ENCODE measurements at regions not wholly inside any gene's neighbourhood (a gene's known extent, or its start where the extent isn't known, plus 50 kb on each side); places are given as distances from the start of the nearest gene placed in this dataset.

GRCh38 chr4:131426023-131426758 is 1722.9 kb upstream of the PCDH10 start:
- no peak overlapping the region for H3K27ac ChIP-seq
- H3K36me3 ChIP-seq (ENCODE audit: insufficient read depth, low read length) = no peaks in the 10 kb centered on the region
- no peak for TF ChIP-seq EZH2 (IDR thresholded peaks at IDR 0.05)
- TF ChIP-seq POLR2AphosphoS5 (IDR thresholded peaks at IDR 0.05; ENCODE audit: borderline replicate concordance, low read depth, low read length) = no peak
- no peak for TF ChIP-seq FOXP2 (optimal IDR thresholded peaks at IDR 0.05; ENCODE audit: control extremely low read depth, extremely low read length, insufficient read depth)
- no peak overlapping the region for H3K4me3 ChIP-seq
- H3K9ac ChIP-seq (ENCODE audit: insufficient read length) = no peak overlapping the region
- no peak for DNase-seq (ENCODE audit: low read depth, low spot score)
- no peaks in the 10 kb centered on the region for H3K9me3 ChIP-seq (ENCODE audit: low read depth, low read length)

GRCh38 chr4:131427000-131427399 is 1722.1 kb upstream of the PCDH10 start:
- Histone ChIP-seq H3K4me3 (no peak overlapping the region), H3K9ac (ENCODE audit: insufficient read length) (no peak overlapping the region), H3K27ac (no peak overlapping the region), H3K36me3 (ENCODE audit: insufficient read depth, low read length) (no peaks in the 10 kb centered on the region), H3K9me3 (ENCODE audit: low read depth, low read length) (no peaks in the 10 kb centered on the region)
- DNase-seq (ENCODE audit: low read depth, low spot score) = no peak
- TF ChIP-seq EZH2 (IDR thresholded peaks at IDR 0.05) (no peak), POLR2AphosphoS5 (IDR thresholded peaks at IDR 0.05; ENCODE audit: borderline replicate concordance, low read depth, low read length) (no peak), FOXP2 (optimal IDR thresholded peaks at IDR 0.05; ENCODE audit: control extremely low read depth, extremely low read length, insufficient read depth) (no peak)

DNA sequence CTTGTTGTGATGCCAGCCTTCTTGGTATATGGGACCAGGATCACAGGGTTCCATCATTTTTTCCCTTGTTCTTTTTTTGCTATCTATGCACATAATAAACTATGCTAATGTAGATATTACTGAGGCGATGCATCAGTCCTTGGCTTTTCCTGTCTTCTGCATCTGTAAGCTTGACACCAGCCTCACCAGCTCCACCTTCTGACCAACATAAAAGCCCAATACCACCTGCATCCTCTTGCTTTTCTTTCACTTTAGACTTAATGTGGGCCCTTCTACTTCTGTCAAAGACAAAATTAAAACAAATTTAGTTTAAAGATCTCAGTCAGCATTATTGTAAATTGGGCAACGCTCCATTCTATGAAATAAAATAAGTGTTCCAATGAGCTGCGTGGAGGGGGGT is 1718.8 kb upstream of the PCDH10 start:
- DNase-seq (ENCODE audit: low read depth, low spot score) = no peak
- H3K9me3 ChIP-seq (ENCODE audit: low read depth, low read length) = no peaks in the 10 kb centered on the region
- no peak overlapping the region for H3K9ac ChIP-seq (ENCODE audit: insufficient read length)
- no peak overlapping the region for H3K27ac ChIP-seq
- H3K4me3 ChIP-seq = no peak overlapping the region
- TF ChIP-seq FOXP2 (optimal IDR thresholded peaks at IDR 0.05; ENCODE audit: control extremely low read depth, extremely low read length, insufficient read depth) (no peak), POLR2AphosphoS5 (IDR thresholded peaks at IDR 0.05; ENCODE audit: borderline replicate concordance, low read depth, low read length) (no peak), EZH2 (IDR thresholded peaks at IDR 0.05) (no peak)
- no peaks in the 10 kb centered on the region for H3K36me3 ChIP-seq (ENCODE audit: insufficient read depth, low read length)

- no peaks in the 10 kb centered on the region for H3K9me3 ChIP-seq (ENCODE audit: low read depth, low read length)
Observed at GRCh38 chr4:131441004-131441688, 1707.9 kb upstream of the PCDH10 start.

GRCh38 chr4:131447883-131448282 is 1701.2 kb upstream of the PCDH10 start:
- Histone ChIP-seq H3K27ac (no peak overlapping the region), H3K4me3 (no peak overlapping the region), H3K9me3 (ENCODE audit: low read depth, low read length) (no peaks in the 10 kb centered on the region), H3K9ac (ENCODE audit: insufficient read length) (no peak overlapping the region), H3K36me3 (ENCODE audit: insufficient read depth, low read length) (no peaks in the 10 kb centered on the region)
- TF ChIP-seq EZH2 (IDR thresholded peaks at IDR 0.05) (no peak), FOXP2 (optimal IDR thresholded peaks at IDR 0.05; ENCODE audit: control extremely low read depth, extremely low read length, insufficient read depth) (no peak), POLR2AphosphoS5 (IDR thresholded peaks at IDR 0.05; ENCODE audit: borderline replicate concordance, low read depth, low read length) (no peak)
- DNase-seq (ENCODE audit: low read depth, low spot score) = no peak

More at GRCh38 chr4:131441004-131441688, 1707.9 kb upstream of the PCDH10 start:
- H3K36me3 ChIP-seq (ENCODE audit: insufficient read depth, low read length) = no peaks in the 10 kb centered on the region
- no peak for TF ChIP-seq POLR2AphosphoS5 (IDR thresholded peaks at IDR 0.05; ENCODE audit: borderline replicate concordance, low read depth, low read length)
- H3K27ac ChIP-seq = no peak overlapping the region
- DNase-seq (ENCODE audit: low read depth, low spot score) = no peak
- no peak overlapping the region for H3K4me3 ChIP-seq
- H3K9ac ChIP-seq (ENCODE audit: insufficient read length) = no peak overlapping the region

GRCh38 chr4:131450572-131451209 is 1698.4 kb upstream of the PCDH10 start:
- Histone ChIP-seq H3K9ac (ENCODE audit: insufficient read length) (no peak overlapping the region), H3K27ac (no peak overlapping the region), H3K4me3 (no peak overlapping the region), H3K9me3 (ENCODE audit: low read depth, low read length) (no peaks in the 10 kb centered on the region), H3K36me3 (ENCODE audit: insufficient read depth, low read length) (no peaks in the 10 kb centered on the region)
- no peak for TF ChIP-seq EZH2 (IDR thresholded peaks at IDR 0.05)
- TF ChIP-seq POLR2AphosphoS5 (IDR thresholded peaks at IDR 0.05; ENCODE audit: borderline replicate concordance, low read depth, low read length) = no peak
- no peak for TF ChIP-seq FOXP2 (optimal IDR thresholded peaks at IDR 0.05; ENCODE audit: control extremely low read depth, extremely low read length, insufficient read depth)
- DNase-seq (ENCODE audit: low read depth, low spot score) = no peak

DNA sequence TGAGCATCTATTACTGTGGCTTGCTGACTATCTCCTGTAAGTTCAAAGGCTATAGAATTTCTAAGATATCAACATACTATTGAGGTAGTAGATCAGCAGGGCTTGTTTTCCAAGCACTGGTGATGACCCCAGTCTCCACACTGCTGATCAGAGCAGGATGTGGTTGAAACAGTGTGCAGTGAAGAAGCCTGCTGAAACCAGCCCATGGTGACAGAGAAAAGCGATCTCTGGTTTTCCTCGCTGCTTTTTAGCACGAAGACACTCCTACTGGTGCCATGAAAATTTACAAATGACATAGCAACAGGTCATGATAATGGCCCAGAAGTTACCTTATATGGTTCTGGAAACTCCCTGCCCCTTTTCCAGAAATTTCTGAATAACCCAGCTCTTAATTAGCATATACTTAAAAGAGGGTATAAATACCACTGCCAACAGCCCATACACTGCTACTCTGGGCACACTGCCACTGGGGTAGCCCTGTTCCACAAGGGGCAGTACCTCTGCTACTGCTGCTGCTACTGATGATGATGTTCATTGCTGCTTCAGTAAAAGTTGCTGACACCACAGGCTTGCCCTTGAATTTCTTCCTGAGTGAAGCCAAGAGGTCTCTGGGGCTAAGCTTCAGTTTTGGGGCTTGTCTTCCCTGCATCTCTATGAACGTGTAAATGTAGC is 1689.5 kb upstream of the PCDH10 start:
- H3K36me3 ChIP-seq (ENCODE audit: insufficient read depth, low read length) = no peaks in the 10 kb centered on the region
- TF ChIP-seq FOXP2 (optimal IDR thresholded peaks at IDR 0.05; ENCODE audit: control extremely low read depth, extremely low read length, insufficient read depth) (no peak), POLR2AphosphoS5 (IDR thresholded peaks at IDR 0.05; ENCODE audit: borderline replicate concordance, low read depth, low read length) (no peak), EZH2 (IDR thresholded peaks at IDR 0.05) (no peak)
- H3K4me3 ChIP-seq = no peak overlapping the region
- no peak for DNase-seq (ENCODE audit: low read depth, low spot score)
- H3K9me3 ChIP-seq (ENCODE audit: low read depth, low read length) = no peaks in the 10 kb centered on the region
- H3K27ac ChIP-seq = no peak overlapping the region
- H3K9ac ChIP-seq (ENCODE audit: insufficient read length) = no peak overlapping the region

- H3K9ac ChIP-seq (ENCODE audit: insufficient read length) = no peak overlapping the region
- TF ChIP-seq POLR2AphosphoS5 (IDR thresholded peaks at IDR 0.05; ENCODE audit: borderline replicate concordance, low read depth, low read length) (no peak), FOXP2 (optimal IDR thresholded peaks at IDR 0.05; ENCODE audit: control extremely low read depth, extremely low read length, insufficient read depth) (no peak), EZH2 (IDR thresholded peaks at IDR 0.05) (no peak)
Observed at GRCh38 chr4:131470360-131470759, 1678.7 kb upstream of the PCDH10 start.

More at GRCh38 chr4:131470360-131470759, 1678.7 kb upstream of the PCDH10 start:
- Histone ChIP-seq H3K4me3 (no peak overlapping the region), H3K9me3 (ENCODE audit: low read depth, low read length) (no peaks in the 10 kb centered on the region), H3K36me3 (ENCODE audit: insufficient read depth, low read length) (no peaks in the 10 kb centered on the region), H3K27ac (no peak overlapping the region)
- no peak for DNase-seq (ENCODE audit: low read depth, low spot score)

All from SK-N-MC (cell line).